Globus pallidus (tissue), 1 donor: ENCODE measurements at regions not wholly inside any gene's neighbourhood (a gene's known extent, or its start where the extent isn't known, plus 50 kb on each side); places are given as distances from the start of the nearest gene placed in this dataset.

ENCODE experiments used
- DNase-seq: peaks from one replicate; pipeline ENCODE4 v3.0.0-alpha.2; 2015; ENCODE audit warnings: low spot score

DNA sequence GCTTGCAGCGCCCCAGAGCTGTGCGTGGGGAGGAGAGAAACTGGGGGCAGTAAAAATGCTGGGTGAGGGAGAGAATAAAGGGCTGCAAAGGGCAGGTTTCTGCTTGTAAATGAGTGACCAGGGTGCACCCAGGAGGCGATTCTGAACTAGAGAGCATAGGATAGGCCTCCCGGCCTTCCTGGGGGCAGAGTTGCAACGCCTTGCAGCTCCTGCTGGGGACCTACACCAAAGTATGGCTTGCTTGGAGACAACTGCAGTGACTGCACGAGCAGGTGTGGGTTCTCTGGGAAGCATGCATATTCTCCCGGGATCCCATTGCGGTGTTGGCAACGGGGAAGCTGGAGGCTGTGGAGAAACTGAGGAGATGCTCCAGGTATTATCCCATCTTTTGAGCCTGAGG, 111.6 kb upstream of the SPACA1 start:
- no peak for DNase-seq

DNA sequence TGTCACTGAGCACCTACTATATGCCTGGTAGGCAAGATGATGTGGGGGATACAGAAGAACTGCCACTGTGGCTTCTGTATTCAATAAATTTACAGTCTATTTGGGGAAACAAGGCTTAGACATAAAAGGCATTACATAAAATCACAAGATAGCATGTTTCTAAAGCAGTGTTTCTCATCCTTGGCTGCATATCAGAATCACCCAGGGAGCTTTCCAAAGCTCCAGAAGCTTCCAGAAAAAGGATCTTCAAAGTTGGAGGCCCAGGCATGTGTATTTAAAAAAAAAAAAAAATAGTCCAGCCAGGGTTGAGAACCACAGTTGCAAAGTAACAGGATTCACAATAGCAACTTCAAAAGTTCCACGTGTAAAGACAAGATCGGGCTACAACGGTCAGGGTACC, 112.4 kb upstream of the SPACA1 start:
- DNase-seq, result no peak

DNA sequence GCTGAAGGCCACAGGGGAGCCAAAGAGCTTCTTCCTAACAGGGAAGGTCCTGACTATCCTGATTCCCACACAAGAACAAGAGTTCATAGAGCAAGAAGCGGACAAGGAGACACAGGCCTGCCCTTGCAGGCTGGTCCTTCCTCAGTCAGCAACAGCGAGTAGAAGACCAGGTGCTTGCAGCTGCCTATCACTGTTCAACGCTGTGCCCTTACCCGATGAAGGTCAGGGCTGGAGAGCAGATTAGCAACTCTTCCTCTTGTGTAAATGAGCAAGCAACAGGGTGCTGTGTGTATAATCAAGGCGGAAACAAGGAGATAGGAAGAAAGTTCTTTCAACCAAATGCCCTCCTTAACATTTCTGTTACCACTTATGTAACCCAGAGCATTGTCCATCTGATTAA, 115.3 kb upstream of the SPACA1 start:
- no peak for DNase-seq

DNA sequence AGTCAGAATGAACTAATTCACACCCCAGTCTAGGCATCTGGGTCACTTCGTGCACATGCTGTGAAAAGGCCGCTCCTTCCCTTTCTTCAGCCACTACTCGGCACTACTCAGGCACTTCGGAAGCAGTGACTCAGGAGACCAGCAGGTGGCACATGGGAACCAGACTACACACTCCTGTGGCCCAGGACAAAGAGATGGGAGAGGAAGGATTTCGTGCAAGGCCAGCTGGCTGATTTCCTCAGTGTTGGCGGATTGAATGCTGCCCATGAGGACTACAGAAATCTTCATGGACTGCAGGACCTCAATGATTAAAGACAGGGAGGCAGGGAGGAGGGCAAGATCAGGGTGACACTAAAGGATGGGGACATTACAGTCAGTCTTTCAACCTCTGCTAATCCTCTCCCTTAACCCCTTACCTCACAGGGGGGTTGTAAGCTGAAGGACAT, 117.8 kb upstream of the SPACA1 start:
- DNase-seq, result peak; percentile 74

DNA sequence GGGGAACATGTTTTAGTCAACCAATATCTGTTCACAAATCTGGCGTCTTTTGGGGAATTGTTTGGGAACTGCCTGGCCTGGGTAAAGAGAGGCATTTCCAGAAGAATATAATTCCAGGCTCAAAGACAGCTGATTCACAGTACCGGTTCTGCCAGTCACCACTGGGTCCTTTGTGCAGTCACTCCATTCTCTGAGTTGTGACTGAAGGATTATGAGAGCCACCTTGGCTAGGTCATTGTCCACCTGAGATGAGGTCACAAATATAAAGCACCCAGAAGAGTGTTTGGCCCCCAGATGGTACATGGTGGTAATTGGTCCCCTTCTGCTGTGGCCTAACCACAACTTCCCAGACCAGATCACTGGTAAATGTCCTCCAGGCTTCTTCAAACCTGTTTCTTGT, 121.0 kb upstream of the SPACA1 start:
- DNase-seq, result no peak

DNA sequence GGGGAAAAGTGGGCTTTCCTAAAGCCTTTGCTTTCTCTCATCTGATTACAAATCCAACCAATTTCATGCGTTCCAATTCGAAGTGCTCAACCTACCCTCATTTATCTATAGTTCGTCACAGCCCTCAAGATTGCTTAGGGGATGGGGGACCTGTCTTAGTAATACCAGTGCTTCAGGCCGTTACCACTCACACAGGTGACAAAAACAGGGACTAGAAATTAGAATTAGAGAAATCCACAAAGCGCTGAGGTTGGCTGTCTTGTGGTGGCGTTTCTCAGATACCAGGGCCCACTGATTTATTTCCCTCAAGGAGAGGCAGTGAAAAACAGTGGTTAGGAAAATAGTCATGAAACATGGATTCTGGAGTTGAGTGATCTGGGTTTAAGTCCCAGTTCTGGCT, 121.6 kb upstream of the SPACA1 start:
- no peak for DNase-seq

DNA sequence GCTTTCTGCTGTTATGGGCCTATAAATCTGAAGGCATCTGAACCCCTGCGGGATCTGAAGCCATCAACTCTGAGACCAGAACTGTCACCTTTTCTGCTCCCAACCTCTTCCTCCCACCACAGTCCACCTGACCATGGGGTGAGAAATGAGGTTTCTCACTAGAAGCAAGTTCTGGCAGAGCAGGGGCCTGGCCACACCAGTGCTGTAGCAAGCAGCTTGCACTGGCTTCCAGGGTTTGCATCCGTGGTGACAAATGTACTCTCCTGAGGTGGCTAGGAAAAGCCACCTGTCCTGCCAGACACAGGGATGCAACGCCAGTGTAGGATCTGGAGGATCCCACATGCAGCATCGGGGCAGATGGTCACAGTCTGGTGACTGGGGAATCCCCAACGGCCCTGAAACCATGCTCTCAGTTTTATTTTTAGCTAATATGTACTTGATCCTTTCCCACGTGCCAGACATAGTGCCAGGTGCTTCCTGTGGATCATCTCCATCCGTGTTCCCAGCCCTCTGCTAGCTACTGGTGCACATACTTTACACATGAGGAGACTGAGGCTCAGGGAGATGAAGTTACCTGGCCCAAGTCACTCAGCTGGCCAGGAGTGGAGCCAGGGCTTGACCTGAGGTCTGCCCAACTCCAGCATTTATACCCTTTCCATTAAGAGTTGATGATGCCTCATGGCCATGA, 122.1 kb upstream of the SPACA1 start:
- DNase-seq, result no peak

DNA sequence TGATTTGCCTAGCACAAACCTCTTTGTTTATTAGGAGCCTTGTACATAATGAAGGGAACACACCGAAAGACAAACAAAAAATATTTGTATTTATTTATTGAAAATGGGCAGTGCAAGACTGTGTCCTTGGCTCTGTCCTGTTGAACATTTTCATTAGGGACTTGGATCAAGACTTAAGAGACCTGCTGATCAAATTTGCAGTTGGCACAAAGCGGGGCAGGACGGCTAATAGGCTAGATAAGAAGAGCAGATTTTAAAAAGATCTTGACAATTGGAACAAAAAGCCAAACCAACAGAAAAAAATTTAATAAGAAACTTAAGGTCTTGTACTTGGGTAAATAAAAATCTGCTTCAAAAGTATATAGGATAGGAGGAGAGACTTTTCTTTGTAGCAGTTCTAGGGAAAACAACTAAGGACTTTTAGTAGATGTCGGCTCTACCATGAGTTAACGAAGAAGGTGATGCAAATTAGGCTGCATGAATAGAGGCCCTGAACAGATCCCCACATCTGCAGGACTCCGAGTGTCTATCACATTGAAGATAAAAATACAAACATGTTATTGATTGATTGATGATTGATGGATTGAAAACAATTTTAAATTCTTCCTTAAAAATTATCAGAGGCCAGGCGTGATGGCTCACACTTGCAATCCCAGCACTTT, 124.1 kb upstream of the SPACA1 start:
- DNase-seq, result no peak

DNA sequence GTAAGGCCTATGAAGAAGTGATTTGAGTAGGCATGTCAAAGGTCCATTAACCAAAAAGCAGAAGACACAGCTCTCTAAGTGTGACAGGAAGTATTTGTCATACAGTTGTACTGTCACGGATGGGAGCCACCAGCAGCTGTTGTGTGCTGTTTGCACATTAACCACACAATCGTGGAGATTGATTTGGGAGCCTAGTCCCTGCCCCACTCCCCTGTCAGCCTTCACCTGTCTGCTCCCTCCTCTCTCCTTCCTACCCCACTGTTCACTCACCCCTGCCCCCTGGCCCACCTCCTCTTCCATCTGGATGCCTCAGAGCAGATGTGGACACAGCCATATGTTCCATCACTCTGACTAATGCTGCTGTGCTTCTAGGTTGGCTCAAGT, 124.7 kb upstream of the SPACA1 start:
- DNase-seq, result no peak

DNA sequence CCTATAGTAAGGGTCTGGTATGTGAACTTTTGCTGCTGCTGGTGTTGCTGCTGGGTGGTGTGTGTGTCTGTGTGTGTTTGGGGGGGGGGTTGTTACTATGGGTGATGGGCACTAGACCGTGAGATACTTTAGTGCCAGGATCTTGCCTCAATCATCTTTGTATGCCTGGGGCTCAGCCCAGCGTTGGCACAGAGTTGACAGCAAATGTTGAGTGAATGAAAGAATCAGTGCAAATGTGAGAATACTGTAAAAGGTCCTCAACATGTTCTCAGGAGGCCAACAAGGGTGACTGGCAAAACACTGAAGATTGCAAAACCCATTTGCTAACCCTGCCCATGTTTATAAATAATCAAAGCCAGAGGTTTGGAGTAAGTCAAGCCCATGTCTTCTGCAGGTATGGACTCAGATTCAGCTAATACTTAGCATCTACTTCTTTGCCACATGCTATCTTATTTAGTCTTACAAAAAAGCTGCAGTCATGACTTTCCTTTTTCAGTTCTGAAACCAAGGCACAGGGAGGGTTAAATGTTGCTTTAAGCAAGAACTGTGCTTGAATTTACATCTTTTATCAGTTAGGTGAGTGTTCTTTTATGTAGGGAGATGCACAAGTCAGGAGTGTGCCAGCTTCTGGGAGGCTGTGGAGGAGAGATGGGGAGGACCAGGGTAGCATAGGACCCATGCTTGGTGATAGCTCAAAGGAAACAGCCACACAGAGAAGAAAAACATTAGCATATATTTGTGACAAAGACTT, 125.3 kb upstream of the SPACA1 start:
- DNase-seq, result no peak

DNA sequence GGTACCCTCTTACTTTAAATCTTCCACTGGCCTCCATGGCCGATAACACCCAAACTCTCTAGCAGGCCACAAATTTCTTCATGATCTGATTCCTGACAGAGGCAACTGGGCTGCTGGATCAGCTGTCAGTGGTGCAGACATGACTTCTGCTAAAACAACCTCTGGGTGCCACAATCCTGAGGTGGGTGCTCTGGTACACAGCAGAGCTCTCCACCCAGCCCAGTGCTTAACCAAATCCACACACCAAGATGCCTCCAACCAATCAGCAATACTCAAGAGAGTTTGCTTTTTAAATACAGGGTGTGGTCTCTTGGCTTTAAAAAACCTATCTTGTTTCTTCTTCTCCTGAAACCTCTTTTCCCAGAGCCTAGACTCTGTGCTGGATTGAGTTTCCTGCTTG, 126.6 kb upstream of the SPACA1 start:
- DNase-seq, result no peak

DNA sequence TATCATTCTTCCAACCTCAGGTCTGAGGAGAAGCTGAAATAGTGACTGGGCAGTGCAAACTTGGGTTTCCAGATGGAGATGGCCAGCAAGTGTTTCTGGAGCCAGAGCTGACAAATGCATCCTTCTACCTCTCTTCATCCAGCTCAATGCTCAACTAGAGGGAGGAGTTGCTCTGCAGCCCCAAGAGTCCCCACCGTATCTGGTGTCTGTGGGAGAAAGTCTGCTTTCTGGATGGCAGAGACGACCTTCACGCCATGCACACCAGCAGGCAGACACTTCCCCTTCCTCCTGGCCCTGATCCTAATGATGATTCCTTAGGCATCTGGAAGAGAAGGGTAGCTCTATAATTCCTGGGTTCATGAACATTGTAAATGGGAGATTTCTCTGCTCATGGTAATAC, 127.4 kb upstream of the SPACA1 start:
- DNase-seq, result no peak

DNA sequence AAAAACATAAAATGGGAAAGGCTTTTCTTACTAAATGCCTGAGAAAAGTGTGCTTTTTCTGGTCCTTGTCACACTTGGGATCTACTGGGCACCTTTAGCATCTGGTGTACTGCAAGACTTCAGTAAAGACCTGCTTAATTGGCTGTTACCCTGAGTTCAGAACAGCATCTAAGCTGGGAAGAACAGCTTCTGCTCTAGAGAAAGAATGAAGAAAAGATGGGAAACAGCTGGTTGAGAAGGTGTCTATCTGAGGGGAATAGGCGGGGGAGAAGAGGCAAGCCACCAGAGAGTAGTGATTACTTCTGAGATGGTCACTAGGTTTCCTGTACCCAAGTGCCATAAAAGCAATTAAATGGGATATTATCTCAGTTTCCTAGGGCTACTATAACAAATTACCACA, 128.2 kb upstream of the SPACA1 start:
- no peak for DNase-seq

DNA sequence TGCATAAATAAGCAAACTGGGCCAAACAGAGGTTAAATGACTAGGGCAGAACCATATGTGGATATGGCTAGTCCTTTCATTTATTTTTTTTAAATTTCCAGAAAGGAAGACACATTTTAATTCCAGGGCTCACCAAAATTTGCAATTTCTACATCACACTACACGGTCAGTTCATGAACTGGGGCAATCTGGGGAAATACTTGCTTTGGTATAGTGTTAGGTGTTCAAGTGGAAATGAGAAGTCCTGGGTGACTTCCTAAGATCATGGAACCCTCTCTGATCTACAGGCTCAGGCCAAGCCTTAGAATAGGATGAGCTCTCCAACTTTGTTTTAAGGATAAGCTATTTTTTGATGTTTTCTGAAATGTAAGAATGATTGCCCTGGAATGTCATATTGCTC, 128.6 kb upstream of the SPACA1 start:
- DNase-seq, result no peak

DNA sequence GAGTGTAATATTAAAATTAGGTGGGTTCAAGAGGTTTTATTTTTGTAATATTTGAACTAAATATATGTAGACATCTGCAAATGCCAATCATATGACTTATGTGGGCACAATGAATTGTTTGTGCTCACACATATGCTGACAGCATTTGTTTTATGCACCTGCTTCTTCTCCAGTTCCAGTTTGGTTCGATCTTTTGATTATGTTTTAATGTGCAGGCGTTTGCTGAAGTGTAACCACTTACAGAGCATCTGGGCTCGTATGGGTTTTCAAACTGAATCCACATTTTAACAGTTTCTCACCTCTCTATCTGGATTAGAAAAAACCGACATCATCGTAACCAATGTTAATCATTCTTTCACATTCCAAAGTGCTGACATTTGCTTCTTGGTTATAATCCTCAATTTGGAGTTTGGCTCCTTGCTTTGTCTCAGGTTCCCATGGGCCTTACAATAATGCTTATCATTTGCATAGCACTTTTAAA, 129.1 kb upstream of the SPACA1 start:
- no peak for DNase-seq

DNA sequence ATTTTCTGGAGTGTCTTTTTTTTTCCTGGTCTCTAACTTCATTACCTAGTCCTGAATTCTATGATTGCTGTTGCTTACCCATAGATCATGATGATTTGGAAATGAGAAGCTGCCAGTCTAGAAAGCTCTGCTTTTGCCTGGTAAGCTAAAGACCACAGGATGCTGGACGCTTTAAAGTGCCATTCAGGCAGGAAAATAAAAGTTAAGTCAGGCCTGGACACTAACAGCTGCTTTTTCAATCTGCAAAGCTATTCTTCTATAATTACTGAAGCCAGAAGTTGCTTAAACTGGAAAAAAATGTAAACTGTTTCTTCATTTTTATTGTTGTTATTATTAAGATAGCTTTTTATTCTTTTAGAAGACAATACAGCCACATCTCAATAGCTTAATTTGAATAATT, 129.8 kb upstream of the SPACA1 start:
- no peak for DNase-seq

DNA sequence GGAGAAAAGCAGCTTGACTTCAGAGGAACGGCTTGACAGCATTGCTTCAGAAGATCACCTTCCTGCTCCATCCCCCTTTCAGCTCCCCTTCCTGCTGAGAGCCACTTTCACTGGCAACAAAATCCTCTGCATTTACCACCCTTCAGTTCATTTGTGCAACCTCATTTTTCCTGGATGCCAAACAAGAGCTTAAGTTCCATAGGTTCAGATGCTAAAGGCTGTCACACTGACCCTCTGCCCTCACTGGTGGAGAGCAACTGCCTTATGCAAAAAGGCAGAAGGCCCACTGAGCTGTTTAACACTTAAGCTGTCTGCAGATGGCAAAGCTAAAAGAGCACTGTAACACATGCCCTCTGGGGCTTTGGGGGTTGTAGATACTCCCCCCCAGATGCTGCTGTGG, 131.2 kb upstream of the SPACA1 start:
- DNase-seq, result no peak

DNA sequence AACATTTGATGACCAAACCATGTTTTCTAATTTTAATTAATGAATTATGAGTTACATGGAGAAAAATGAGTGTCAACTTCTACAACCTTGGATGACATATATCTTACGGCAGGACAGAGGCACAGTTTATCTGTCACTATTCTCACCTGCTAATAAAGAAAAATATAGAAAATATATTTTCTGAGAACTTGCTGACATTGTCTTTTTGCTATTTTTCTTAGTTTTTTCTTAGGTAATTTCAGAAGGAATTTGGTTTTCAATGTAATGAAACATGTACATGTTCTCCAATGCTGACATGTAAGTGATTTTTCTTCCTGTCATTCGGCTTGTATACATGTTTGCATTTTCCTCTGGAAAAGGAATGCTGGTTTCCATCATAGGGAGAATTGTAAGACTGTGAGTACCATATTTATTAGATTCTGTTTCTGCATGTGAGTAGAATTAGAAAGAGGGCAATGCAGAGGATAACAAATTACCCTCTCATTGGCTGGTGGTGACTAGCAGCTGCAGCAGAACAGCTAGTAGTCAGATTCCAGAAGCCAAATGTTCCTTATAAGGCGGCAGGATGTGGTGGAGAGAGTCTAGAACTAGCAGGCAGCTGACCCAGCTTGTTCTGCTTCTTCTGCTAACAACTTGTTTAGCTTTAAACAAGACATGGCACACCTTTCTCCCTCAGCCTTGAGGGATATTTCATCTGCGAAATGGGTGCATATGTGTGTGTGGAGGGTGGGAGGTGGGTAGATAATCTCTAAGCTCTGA, 132.8 kb upstream of the SPACA1 start:
- no peak for DNase-seq

DNA sequence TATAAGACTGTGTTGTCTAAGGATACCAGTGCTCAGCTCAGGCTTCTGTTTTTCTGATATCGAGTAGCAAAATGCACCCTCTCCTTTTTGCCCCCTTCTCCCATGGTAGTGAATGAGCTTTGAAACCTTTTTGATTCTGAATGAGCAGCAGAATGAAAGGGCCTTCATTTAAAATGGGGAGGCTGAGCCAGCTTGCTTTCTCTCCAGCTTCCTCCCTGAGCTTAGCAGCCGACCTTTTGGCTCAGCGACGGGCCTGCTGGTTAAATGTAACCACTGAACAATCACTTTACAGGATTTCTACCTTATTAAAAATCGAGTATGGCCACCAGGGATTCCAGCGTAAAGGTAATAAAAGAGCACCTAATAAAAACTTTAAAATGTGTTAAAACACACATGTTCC, 133.7 kb upstream of the SPACA1 start:
- DNase-seq, result no peak

DNA sequence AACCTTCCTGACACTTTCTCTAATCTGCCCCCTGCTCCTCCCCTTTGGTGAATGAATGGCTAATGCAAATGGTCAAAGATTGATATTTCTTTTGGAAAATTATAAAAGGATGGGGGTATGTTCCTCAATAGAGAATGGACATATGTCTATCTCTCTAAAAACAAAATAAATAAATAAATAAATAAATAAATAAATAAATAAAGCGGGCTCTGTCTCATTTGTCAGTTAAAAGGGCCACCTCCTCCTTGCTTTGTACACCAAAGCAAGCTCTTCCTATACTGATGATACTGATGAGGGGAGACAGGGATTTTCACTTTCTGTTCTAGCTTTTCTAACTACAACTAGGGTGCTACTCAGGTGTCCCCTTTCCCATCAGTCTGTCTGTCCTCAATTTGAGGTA, 135.5 kb upstream of the SPACA1 start:
- DNase-seq, result no peak

DNA sequence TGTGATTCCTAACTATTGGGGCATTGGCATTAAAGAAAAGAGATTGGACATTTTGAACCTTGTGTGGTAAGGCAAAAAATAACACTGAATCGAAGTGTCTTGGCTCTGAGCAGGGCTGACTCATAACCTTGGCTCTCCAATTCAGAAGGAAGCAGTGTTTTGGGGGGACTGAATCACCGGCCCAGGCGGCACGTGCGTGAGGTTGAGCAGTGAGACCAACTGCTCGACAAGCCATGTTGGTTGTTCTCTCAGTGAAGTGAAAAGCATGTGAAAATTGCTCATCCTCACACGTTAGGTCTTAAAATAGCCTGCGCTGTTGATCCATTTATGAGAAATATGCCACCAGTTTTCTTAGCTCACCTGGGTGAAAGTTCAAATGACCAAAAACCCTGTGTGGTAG, 137.8 kb upstream of the SPACA1 start:
- no peak for DNase-seq

DNA sequence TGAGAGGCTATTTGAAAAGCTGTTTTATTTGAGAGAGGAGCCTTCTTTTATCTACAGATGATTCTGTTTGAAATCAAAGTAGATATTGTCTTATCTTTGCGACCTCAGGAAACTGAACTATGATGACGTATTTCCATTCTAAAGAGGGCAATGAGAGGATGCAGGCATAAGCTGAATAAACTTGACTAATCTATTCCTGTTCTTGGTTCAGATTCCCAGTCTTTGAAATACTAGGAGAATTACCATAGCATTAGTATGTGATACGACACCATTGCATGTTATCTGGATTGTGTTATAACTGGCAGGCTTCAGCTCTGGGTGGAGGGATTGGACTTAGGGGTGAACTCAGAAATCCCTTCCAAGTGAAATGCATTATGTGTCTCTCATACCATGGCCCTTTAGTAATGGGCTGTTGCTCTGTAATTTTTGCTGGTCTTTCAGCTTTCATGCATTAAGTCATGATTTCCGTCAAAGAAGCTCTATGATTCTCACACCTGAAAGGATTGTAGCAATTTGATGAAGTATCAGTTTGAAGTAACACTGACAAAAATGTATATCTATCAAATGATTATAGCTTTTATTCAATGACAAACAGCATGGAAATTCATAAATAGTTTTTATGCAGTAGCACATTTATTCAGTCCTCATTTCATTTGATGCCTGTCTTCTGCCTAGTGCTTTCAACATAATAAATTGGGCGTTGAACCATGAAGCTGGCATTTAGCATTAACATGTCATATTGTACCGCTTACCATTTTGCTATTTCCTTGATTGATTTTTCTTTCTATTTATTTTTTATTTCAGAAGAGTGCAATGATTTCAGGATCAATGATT, 138.4 kb upstream of the SPACA1 start:
- no peak for DNase-seq
